ENCODE measurements at regions not wholly inside any gene's neighbourhood (a gene's known extent, or its start where the extent isn't known, plus 50 kb on each side); places are given as distances from the start of the nearest gene placed in this dataset.
"Not testable (repeated sequence)": the region's sequence is repeated elsewhere in the genome, so short reads cannot be mapped to it uniquely, and the experiment has no call there.

DNA sequence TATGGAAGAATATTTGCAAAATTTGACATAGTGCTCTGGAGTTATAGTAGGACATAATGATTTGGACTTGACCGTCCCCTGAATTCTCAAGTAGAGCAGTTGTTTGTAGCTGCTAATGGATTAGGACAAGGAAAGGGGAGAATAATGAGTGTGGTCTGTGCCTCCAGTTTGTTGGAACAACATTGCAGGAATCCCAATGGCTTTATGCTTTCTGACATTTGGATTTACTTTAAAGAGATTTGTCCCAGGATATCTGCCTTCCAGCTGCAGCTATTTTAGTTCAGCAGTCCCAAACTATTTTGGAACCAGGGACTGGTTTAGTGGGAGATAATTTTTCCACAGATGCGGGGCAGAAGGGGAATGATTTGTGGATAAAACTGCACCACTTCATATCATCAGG lies 648.2 kb downstream of the SLCO4C1 start:
- no peak for DNase-seq

DNA sequence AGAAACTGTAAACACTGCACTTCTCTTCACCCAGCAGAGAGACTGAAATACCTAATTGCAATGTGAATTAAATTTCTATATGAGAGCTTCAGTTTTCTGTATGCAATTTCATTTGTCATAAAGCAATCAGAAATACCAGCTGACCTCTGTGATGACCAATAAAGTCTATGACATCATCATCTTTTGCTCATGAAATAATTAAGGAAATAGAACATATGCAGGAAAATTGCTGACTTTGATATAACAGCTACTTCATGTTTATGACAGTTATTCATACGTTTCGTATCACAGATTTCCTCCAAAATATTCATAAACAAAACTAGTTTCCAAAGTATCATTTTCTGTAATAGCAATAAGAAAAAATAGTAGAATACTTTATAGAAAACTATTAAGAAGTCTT lies 652.3 kb downstream of the SLCO4C1 start:
- DNase-seq, result no peak

DNA sequence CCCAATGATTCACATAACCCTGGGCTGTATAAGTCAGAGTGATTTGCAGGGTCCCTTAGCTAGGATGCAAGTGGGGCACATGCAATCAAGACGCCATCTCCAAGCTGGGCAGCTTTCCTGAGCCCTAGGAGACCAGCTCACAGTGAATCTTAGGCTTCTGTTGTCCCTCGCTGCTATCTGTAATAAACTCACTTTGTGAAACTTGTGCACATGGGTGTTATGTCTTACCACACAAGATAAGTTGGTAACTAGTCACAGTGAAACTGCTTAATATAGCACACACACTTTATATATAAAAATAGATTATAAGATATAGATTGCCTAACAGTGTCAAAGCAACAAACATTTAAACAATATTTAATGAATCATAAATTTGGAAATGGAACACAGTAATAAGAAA lies 658.5 kb downstream of the SLCO4C1 start:
- DNase-seq, result no peak

DNA sequence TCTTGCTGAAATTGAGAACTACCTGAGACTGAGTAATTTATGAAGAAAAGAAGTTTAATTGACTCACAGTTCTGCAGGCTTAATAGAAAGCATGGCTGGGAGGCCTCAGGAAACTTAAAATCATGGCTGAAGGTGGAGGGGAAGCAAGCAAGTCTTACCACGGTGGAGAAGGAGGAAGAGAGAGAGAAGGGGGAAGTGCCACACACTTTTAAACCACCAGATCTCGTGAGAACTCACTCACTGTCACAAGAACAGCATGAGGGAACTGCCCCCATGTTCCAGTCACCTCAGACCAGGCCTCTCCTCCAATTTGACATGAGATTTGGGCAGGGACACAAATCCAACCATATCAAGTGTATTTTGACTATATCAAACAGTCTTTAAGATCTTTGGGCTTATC lies 668.3 kb downstream of the SLCO4C1 start:
- not testable (repeated sequence) for DNase-seq

DNA sequence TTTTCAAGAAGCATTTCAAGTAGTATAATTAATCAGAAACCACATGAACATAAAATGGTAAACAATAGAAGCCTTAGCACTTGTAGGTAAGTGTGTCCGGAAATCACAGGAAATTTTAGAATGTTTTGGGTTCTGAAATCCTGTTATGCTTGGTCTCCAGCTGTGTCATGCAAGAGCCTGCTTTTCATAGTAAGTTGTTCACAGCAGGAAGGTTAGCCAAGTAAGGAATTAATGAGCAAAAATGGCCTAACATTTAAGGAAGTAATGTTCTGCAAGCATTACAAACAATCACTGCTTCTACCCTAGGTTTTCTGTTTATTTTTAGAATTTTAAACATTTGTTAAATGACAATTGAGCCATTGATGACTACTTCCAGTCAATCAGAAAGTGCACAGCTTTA lies 669.5 kb downstream of the SLCO4C1 start:
- DNase-seq, result no peak

DNA sequence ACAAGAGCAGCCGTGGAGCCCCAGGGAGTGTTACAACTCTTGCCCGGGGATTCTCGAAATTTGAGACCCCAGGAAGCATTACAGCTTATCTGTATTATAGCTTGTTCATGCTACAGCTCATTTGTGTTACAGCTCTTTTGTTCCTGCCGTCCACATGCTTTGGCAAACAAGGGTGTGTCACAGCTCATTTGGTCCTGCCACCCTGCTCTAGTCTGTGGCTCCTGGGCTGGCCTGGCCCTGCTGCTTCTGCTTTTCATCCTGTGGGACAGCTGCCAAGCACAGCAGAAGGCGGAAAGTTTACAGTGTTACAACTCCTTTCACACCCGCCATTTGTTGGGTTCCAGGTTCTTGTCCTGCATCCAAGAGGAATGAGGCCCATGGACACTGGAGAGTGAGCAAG lies 685.0 kb downstream of the SLCO4C1 start:
- no peak for DNase-seq

DNA sequence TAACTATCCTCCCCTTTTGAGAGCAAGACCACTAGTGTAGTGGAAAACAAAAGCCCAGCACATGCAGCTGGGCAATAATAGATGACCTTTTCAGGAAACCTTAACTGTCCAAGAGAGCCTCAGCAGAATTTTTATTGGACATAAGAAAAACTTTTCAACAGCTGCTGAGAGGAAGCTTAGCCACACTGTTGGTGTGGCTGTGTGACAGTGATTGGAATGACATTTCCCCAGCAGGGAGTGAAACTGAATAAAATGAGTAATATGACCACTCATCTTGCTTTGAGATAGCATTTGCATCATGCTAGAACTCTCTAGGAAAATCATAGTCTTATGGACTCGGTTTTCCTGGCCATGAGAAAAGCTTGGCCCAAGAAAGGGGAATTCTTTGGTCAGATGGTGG lies 687.8 kb downstream of the SLCO4C1 start:
- DNase-seq, result no peak

DNA sequence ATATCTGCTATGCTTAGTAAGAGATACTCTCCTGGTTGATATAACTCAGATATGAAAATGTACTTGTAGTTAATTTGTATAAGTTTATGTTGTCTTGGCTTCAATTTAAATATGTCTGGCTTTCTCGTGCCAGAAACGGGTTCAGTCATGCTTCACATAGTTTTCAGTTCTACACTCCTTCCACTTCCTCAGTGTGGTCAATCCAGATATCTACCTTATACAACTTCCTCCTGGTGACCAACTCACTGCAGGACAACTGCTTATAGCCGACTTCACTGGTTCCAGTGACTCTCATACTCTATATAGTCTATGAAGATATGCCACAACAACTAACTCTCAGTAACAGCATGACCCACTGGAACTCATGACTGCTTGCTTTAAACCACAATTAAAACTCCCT lies 690.4 kb downstream of the SLCO4C1 start:
- DNase-seq, result no peak

DNA sequence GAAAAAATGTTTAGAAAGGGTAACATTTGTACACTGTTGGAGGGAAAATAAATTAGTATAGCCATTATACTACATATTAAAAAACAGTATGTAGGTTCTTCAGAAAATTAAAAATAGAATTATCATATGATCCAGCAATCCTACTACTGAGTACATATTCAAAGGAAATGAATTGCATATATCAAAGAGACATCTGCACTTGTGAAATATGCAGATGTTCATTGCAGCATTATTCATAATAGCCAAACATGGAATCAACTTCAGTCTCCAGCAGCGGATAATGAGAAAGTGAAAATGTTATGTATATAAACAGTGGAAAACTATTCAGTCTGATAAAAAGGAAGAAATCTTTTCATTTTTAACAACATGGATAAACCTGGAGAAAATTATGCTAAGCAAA lies 695.5 kb downstream of the SLCO4C1 start:
- DNase-seq, result no peak

DNA sequence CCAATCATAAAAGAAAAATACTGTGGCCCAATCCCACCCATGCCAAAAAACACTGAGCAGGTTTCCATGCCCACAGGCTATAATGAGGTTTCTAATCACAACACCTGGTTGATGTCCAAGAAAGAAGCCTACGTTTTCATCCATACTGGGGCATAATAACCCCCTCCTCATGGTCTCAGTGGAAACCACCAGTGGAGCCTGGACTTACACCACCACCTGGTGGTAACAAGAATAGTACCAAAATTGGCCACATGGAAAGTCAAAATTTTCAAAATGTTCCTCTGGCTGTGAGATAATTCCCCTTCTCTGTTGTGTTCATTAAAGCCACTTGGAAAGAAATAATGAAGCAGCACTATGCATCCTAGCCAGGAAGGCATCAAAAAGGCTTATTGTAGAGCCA lies 687.3 kb upstream of the ST8SIA4 start:
- no peak for DNase-seq

DNA sequence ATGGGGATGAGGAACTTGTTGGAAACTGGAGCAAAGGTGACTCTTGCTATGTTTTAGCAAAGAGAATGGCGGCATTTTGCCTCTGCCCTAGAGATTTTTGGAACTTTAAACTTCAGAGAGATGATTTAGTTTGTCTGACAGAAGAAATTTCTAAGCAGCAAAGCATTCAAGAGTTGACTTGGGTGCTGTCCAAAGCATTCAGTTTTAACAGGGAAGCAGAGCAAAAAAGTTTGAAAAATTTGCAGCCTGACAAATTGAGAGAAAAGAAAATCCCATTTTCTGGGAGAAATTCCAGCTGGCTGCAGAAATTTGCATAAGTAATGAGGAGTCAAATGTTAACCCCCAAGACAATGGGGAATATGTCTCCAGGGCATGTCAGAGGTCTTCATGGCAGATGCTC lies 682.3 kb upstream of the ST8SIA4 start:
- no peak for DNase-seq

DNA sequence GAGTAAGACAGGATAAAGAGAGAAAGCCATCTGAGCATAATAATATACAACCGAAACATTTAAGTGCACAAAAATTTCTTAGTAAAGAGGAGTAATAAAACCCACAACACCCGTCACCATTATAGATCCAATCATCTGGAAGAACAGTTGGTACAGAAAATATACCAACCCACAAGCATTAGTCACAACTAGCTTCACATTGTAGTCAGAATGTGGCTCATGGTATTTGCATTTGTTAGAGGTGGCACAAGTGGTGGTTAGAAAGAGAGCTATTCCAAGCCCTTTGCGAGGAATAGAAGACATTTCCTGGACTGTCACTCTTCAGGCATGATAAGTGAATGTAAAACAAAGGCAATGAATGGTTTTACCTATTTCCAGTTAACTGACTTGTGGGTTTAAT lies 677.5 kb upstream of the ST8SIA4 start:
- no peak for DNase-seq

DNA sequence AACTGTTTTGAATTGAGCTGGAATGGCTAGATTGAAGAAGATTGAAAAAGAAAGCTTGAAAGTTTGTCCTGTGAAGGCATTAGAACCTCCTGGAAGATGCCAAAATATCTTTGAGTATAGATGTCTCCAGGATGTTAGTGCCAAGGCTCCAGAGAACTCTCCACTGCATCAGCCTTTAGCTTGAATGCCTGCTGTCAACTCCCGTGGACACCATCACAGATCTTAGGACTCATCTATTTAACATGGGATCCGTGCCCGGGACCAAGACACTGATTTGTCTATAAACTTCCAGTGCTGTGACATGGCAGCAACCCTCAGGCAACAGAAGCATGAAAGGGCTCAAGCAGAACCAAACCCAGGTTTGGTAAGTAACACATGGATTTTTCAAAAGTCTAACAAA lies 670.9 kb upstream of the ST8SIA4 start:
- no peak for DNase-seq

DNA sequence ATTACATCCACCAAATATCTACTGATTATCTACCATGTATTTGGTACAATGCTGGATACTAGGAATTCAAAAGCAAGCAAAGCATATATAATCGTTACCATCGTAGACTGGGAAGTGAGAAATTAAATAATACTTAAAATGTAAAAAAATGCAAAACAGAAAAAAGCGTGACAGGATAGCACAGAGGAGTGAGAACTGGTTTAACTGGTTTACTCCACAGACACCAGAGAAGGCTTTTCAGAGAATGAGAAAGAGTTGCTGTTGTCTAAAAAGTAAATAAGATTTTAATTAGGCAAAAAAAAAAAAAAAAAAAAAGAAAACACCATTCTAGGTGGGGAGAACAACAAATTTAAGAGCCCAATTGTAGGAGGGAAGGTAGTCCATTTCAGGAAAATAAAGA lies 657.9 kb upstream of the ST8SIA4 start:
- no peak for DNase-seq

DNA sequence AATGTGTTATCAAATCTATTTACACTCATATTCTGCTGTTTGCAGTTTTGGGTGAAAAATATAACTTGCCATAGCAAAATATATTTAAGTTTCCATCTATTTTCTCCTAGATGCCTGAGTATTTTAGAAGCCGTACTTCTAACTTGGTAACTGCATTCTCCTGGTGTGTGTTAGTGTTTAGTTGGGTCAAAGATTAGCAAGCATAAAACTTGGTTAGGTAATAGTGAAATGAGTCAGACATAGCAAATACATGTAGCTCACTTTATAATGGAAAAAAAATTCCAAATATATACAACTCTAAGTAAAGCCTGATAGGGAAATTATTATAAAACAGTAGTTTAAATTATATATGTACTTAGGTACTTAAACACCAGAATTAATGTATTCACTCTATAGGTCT lies 640.7 kb upstream of the ST8SIA4 start:
- DNase-seq, result no peak

DNA sequence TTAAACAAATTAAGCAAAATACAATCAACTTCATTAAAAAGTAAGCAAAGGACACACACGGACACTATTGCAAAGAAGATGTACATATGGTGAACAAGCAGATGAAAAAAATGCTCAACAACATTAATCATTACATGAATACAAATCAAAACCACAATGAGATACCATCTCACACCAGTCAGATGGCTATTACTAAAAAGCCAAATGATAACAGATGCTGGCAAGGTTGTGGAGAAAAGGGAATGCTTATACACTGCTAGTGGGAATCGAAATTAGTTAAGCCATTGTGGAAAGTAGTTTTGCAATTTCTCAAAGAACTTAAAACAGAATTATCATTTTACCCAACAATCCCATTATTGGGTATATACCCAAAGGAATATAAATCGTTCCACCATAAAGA lies 636.2 kb upstream of the ST8SIA4 start:
- DNase-seq, result no peak

DNA sequence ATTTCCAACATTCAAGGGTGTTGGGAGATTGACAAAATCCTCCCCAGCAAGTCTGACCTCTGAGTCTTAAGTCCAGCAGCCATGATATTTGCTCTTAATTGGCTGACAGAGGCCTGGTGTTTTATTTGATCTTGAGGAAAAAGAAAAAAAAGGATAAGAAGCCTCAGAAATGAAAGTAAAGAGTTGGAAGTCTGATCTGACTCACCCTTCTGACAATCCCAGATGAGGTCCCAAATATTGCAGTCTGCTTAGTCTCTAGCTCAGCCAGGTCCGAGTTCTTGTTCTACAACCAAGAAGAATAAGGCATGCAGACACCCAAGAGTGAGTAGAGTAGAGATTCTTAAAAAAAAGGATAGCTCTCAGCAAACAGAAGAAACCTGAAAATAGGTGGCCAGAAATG lies 632.5 kb upstream of the ST8SIA4 start:
- DNase-seq, result no peak

DNA sequence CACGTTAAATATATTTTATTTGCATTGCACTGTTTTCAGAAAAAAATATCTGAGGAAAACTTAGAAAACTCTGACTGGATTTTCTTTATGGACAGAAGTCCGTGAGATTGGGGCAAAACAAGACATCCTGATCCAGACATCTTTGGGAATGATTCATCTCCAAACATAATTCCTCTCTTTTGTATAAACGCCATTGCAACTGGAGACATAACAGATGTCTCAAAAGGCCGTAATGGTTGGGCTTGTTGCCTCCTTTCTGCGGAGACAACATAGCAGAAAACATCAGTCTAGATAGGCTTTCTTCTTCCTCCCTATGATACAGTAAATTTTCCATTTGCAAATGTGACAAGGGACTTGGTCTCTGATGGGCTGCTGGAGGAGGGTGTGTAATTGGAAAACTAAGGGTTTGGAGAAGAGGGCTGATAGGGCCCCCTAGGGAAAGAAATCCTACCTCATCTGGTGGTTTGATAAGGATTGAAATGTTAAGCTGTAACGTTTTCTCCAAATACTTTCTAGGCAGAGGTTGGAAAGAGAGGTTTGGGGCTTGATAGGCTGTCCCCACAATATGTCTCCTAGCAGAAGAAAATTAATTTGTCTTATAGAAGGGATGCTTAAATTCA lies 631.5 kb upstream of the ST8SIA4 start:
- no peak for DNase-seq

DNA sequence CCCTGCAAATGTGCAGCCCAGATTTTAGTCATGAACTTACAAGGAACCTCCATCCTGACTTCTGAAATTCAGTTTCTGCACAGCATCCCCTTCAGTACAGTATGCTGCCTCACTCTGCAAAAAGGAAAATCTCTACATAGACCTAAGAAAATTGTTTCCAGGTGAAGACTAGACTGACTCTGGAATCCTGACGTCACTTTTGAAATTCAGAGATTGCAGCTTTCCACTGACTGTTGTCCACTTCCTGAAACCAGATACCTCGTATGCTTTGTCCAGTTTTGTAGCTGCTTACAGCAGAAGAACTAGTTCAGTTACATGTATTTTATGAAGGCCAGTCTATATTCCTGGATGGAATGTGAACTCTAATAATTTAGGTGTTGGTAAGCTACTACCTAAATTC lies 629.3 kb upstream of the ST8SIA4 start:
- DNase-seq, result no peak

DNA sequence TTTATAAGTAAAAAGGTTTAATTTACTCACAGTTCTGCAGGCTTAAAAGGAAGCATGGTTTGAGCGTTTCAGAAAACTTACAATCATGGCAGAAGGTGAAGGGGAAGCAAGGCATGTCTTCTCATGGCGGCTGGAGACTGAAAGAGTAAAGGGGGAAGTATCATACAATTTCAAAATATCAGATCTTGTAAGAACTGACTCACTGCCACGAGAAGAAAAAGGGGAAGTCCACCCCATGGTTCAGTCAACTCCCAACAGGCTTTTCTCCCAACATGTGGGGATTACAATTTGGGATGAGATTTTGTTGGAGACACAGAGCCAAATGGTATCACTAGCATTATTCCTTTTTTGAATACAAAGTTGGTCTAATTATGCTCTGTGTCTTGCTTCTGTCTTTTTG lies 627.9 kb upstream of the ST8SIA4 start:
- no peak for DNase-seq

DNA sequence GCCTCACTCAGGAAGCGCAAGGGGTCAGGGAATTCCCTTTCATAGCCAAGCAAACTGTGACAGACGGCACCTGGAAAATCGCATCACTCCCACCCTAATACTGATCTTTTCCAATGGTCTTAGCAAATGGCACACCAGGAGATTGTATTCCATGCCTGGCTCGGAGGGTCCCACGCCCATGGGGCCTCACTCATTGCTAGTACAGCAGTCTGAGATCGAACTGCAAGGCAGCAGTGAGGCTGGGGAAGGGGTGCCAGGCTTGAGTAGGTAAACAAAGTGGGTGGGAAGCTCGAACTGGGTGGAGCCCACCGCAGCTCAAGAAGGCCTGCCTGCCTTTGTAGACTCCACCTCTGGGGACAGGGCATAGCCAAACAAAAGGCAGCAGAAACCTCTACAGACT lies 626.0 kb upstream of the ST8SIA4 start:
- DNase-seq, result not testable (repeated sequence)

DNA sequence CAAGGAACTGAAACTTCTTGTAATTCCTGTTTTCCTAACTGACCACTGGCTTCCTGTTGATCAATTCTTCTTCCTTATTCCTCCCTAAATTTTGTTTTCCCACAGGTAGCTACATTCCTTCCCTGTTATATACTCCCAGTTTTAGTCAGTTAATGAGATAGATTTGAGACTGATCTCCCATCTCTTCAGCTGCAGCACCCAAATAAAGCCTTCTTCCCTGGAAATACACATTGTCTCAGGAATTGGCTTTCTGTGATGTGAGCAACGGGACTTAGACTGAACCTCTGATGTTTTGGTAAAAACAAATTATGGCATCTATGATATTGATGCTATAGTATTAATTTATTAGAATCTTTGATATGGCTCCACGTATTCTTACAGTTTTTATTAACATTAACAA lies 617.3 kb upstream of the ST8SIA4 start:
- DNase-seq, result no peak

DNA sequence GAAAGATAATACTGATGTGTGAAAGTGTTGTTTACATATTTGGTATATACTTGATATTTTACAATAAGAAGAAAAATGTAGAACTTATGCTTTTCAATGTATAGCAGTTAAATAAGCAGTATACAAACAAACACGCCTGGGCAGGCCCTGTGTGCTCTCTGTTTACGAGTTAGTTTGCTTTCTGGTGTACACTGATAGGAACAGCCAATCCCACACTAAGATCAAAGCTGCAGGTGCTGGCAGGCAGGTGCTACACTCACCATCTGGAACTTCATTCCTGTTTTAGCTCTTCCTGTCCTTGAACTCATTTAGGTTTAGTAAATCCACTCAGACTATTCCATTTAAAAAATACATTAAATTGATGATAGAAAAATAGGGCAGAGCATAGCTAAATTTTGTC lies 614.7 kb upstream of the ST8SIA4 start:
- DNase-seq, result no peak

DNA sequence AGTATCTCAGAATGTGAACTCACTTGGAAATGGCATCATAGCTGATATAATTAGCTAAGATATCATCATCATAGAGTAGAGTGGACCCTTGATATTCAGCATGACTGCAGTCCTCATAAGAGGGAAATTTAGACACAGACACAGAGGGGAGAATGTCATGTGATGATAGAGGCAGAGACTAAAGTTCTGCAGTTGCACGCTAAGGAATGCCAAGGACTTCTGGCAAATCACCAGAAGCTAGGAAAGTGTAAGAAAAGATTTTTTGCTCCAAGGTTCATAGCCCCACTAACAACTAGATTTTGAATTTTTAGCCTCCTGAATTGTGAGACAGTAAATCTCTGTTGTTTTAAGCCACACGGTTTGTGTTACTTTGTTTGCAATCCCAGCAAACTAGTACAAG lies 612.6 kb upstream of the ST8SIA4 start:
- no peak for DNase-seq

DNA sequence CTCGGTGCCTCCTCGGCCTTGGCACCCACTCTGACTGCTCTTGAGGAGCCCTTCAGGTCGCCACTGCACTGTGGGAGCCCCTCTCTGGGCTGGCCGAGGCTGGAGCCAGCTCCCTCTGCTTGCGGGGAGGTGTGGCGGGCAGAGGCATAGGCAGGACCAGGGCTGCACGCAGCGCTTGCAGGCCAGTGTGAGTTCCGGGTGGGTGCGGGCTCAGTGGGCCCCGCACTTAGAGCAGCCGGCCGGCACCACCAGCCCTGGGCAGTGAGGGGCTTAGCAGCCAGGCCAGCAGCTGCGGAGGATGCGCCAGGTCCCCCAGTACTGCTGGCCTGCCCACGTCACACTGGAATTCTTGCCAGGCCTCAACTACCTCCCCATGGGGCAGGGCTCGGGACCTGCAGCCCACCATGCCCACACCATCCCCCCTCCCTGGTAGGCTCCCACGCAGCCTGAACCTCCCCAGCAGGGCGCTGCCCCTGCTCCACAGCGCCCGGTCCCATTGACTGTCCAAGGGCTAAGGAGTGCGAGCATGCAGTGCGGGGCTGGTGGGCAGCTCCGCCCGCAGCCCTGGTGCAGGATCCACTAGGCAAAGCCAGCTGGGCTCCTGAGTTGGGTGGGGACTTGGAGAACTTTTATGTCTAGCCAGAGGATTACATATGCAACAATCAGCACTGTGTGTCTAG lies 602.9 kb upstream of the ST8SIA4 start:
- no peak for DNase-seq
